Peyer's patch (tissue), 4 donors: ENCODE measurements at regions not wholly inside any gene's neighbourhood (a gene's known extent, or its start where the extent isn't known, plus 50 kb on each side); places are given as distances from the start of the nearest gene placed in this dataset.
"Not testable (repeated sequence)": the region's sequence is repeated elsewhere in the genome, so short reads cannot be mapped to it uniquely, and the experiment has no call there.

ENCODE experiments used
- POLR2A ChIP-seq, 2 donors: fragments of 450-650 bp; IDR thresholded peaks; one replicate each; pipeline ENCODE4 v1.5.1; 2017; ENCODE audit warnings: antibody characterized with exemption in 2 of 2, mild to moderate bottlenecking in 2 of 2, moderate library complexity in 2 of 2
- TF ChIP-seq, protein P1 (sequence below), 6 experiments: fragments of 450-650 bp in 4 of 6; fragments of 200-600 bp in 2 of 6; sonication (generic) in 1 of 6; IDR thresholded peaks; one replicate each; pipeline ENCODE4 v1.5.1; 2017 to 2019; ENCODE audit warnings: antibody characterized with exemption in 6 of 6, mild to moderate bottlenecking in 3 of 6, moderate library complexity in 1 of 6

- TF ChIP-seq, protein P1, sequence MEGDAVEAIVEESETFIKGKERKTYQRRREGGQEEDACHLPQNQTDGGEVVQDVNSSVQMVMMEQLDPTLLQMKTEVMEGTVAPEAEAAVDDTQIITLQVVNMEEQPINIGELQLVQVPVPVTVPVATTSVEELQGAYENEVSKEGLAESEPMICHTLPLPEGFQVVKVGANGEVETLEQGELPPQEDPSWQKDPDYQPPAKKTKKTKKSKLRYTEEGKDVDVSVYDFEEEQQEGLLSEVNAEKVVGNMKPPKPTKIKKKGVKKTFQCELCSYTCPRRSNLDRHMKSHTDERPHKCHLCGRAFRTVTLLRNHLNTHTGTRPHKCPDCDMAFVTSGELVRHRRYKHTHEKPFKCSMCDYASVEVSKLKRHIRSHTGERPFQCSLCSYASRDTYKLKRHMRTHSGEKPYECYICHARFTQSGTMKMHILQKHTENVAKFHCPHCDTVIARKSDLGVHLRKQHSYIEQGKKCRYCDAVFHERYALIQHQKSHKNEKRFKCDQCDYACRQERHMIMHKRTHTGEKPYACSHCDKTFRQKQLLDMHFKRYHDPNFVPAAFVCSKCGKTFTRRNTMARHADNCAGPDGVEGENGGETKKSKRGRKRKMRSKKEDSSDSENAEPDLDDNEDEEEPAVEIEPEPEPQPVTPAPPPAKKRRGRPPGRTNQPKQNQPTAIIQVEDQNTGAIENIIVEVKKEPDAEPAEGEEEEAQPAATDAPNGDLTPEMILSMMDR (IDR thresholded peaks at IDR 0.05) = not testable (repeated sequence)
- not testable (repeated sequence) for TF ChIP-seq POLR2A (IDR thresholded peaks at IDR 0.05)
Measured at GRCh38 chr15:85258559-85259209, 121.7 kb upstream of the AKAP13 start.
